Inflammatory macrophage (primary cell): ENCODE measurements at regions not wholly inside any gene's neighbourhood (a gene's known extent, or its start where the extent isn't known, plus 50 kb on each side); places are given as distances from the start of the nearest gene placed in this dataset.
"Not testable (repeated sequence)": the region's sequence is repeated elsewhere in the genome, so short reads cannot be mapped to it uniquely, and the experiment has no call there.

Source experiments
- DNase-seq, 2 donors: peaks; one replicate each; pipeline ENCODE4 v3.0.0-alpha.2; 2020 to 2022

DNA sequence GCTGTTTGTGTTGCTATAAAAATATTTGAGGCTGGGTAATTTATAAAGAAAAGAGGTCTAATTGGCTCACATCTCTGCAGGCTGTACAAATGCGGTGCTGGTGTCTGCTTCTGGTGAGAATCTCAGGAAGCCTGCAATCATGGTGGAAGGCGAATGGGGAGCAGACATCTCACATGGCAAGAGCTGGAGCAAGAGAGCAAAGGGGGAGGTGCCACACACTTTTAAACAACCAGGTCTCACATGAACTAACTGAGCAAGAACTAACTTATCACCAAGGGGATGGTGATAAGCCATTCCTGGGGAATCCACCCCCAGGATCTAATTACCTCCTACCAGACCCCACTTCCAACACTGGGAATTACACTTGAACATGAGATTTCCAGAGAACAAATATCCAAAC is 300.7 kb upstream of the MDGA2 start:
- no peak for DNase-seq

- no peak for DNase-seq
These were observed 290.8 kb upstream of the MDGA2 start for GRCh38 chr14:47966076-47966810.

DNA sequence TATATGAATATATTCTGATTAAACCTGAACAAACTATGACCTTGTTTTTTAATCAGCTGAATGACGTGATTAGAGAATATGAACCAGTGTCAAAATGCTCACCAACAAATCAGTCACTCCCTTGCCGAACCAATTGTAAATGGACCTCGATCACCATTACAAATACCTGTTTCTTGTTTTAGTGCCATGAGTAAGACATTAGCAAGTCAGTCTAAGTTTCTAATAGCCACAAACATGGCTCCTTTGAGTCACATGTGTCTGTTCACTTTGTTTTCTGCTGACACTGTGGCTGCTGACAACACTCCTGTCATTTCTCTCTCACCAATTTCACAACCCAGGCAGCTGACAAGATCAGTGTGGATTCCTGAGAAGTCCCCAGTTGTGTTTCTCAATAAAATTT is 286.2 kb upstream of the MDGA2 start:
- DNase-seq: no peak

DNA sequence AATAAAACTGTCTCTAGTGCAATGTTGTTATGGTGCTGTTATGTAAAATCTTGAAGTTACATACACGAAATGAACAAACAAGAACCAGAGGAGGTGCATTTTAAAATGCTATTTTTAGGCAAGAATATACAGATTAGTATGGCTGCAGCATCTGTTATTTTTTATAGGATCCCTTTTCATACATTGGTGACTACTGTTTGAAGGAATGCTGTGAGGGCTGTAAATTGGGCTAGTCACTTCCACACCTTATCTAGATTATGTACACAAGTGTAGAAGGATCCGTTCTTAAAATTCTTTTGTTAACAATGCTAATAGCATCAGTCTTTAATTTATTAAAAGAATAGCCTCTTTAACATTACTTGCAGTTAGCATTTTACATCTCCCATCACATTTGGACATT is 284.3 kb upstream of the MDGA2 start:
- DNase-seq: no peak

DNA sequence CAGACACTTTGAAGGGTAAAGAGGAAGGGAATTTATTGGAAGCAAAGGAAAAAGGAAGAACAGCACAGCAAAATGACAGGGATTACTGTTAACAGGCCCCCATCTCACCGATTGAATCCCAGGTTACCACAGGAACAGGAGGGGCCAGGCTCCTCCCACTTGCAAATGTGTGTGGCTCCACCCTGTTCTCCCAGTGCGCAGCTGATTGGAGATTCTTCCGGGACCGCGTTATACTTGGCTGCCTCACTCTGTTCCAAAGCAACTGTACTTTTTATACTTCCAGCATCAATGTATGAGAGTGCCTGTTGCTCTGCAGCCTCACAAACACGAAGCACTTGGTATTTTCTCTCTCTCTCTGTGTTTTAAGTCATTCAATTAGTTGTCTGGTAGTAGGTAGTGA is 273.6 kb upstream of the MDGA2 start:
- no peak for DNase-seq

- no peak for DNase-seq
These were observed 259.9 kb upstream of the MDGA2 start for GRCh38 chr14:47935332-47935731.

GRCh38 chr14:47929334-47929733 is 253.9 kb upstream of the MDGA2 start:
- no peak for DNase-seq

DNA sequence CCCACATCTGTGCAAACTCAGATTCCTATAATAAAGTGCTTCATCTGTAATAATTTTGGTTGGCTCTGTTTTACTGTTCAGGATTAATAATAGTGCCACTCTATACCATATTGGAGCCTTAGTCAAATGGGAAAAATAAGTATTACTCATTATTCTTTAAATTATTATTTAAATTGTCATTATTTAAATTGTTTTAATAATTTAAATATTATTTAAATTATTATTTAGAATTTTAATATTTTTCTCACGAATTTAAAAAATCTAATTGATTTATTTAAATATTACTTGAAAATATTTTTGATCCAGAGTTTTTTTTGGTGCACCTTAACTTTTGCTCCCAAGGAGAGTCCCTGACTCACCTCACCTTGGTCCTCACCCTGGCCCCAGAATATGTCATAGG is 245.7 kb upstream of the MDGA2 start:
- DNase-seq: no peak

DNA sequence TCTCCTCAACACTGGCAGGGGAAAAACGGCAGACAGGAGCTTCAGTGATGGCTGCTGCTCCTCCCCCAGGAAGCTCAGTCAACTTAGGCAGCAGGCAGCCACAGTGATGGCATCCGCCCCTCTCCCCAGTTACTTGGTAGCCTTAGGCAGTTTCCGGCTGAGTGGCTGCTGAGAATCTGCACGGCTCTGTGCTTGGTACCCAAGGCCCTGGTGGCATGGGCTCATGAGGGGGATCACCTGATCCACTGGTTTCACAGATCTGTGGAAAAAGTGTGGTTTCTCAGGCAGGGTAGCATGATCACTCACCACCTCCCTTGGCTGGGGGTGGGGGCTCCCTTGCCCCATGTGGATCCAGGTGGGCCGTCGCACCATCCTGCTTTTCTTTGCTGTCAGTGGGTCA is 244.6 kb upstream of the MDGA2 start:
- no peak for DNase-seq

DNA sequence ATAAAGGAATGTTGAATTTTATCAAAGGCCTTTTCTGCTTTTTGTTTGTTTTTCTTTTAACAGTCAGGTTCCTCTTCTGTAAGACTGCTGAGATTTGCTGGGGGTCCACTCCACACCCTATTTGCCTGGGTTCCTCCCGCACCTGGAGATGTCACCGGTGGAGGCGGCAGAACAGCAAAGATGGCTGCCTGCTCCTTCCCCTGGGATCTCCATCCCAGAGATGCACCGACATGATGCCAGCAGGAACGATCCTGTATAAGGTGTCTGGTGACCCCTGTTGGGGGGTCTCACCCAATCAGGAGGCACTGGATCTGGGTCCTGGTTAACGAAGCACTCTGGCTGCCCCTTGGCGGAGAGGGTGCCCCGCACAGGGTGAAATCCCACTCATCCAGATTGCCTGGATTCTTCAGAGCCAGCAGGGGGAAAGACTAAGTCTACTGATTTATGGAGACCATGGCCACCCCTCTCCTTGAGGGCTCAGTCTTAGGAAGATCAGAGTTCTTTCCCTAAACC is 244.0 kb upstream of the MDGA2 start:
- DNase-seq: no peak

- DNase-seq: peak; percentile 38 to 49
These were observed 242.0 kb upstream of the MDGA2 start for GRCh38 chr14:47917344-47917954.

- DNase-seq: not testable (repeated sequence)
These were observed 225.7 kb upstream of the MDGA2 start for GRCh38 chr14:47901141-47901540.

DNA sequence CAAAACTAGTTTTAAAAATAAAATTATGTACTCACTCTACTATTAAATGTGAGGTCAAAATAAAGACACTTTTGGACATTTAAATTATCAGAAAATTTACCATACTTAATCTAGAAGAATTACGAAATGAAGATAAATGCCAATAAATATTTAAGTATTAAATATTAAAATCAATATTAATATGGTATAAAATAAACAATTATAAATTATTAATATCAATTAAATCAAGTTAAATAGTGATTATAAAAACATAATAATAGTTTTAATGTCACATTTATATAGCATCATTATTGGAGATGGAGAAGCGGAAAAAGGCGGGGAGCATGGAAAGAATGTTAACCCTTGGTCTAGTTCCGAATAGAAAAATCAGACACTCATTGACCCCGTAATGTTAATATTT is 224.3 kb upstream of the MDGA2 start:
- no peak for DNase-seq

DNA sequence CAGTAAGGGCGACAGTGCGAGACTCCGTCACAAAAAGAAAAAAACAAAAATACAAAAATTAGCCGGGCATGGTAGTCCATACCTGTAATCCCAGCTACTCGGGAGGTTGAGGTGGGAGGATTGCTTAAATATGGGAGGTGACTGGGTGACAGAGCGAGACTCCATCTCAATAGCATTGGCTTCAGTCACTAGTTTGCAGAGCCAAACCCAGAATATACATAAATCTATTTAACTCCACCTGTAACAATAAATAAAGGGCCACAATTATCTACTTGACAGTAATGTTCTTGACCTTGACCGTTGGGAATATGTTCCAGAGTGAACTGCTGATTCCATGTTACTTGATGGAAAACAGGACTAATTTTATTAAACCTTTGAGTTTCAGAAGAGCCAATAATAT is 198.9 kb upstream of the MDGA2 start:
- no peak for DNase-seq

DNA sequence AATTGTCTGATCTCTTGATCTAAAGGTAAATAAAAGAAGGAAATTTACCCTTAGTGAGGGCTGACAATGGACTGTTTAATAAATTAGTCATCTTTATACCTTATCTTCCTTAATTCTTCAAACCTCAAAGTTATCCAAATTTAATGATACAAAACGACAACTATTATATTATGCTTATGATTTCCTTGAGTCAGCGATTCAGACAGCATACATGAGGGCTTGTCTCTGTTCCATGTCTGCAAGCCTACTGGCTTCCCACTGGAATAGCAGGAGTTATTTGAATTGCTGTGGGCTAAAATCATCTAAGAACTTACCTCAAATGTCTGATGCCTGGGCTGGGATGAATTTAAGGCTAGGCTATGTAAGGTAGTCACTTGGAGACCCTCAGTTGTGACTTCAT is 197.2 kb upstream of the MDGA2 start:
- no peak for DNase-seq

DNA sequence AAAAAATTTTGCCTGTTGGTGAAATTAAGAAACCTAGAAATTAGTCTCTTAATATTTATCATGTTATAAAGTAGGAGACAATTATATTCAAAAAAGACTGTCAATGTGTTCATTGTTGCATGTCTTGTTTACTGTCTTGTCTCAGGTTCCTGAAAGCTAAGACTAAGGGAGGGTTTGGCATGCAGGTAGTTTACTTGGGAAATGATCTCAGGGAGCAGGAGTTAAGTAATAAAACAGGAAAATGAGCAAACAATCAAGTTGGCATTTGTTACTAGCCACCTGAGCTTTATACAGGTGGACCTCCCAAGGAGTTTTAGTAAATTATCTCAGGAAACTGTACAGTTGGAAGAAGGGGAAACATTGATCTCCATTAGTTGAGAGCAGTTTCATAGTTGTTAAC is 188.0 kb upstream of the MDGA2 start:
- DNase-seq: no peak

GRCh38 chr14:47857646-47858045 is 182.2 kb upstream of the MDGA2 start:
- no peak for DNase-seq

GRCh38 chr14:47852278-47852677 is 176.9 kb upstream of the MDGA2 start:
- DNase-seq: no peak

DNA sequence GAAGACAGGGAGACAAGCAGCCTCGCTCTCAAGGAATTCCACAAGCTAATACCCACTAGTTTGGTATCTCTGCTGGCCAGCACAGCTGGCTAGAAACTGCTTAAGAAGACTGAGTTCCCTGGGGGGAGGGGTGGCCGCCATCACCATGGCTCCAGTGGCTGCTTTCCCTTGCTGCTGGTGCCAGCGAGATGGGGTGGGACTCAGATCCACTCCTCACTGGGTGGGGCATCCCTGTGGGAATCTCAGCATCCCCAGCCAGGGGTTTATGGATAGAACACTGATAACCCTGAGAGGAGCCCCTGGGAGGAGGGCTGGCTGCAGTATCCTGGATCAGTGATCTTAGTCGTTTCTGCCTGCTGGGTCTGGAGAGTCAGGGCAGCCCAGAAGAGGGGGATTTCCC is 170.6 kb upstream of the MDGA2 start:
- no peak for DNase-seq

GRCh38 chr14:47843236-47843635 is 167.8 kb upstream of the MDGA2 start:
- no peak for DNase-seq

DNA sequence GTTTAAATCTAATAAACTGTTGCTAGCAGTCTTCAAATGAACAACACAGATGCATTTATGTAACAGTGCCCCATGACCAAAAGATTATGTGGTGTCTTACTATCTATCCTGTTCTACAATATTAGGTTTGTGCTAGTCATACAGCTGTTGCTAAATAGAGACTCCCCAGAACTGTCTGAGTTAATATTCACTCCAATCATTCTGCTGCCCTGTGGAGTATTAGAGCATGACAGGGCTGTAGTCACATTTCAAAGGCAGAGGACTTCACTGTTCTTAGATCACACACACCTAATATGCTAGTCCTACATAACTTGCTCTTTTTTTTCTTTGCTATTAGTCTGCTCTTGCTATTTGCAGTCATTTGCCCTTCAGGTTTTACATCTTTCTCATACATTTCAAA is 157.6 kb upstream of the MDGA2 start:
- no peak for DNase-seq

GRCh38 chr14:47826809-47827208 is 151.4 kb upstream of the MDGA2 start:
- no peak for DNase-seq

- no peak for DNase-seq
These were observed 146.9 kb upstream of the MDGA2 start for GRCh38 chr14:47822326-47822725.

DNA sequence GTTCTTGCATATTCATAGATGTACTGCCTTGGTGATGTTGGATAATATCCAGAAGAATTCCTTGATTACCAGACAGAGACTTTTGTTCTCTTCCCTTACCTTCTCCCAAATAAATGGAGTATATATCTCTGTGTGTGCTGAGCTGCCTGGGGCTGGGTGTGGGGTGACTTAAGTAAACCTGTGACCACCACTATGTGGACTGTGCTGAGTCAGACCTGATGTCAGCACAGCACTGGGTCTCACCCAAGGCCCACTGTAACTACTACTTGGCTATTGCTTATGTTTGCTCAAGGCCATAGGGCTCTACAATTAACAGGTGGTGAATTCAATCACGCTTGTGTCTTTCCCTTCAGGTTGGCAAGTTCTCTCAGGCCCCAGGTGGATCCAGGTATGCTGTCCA is 145.7 kb upstream of the MDGA2 start:
- DNase-seq: no peak

- no peak for DNase-seq
These were observed 115.1 kb upstream of the MDGA2 start for GRCh38 chr14:47790477-47790876.
